ENCODE measurements at regions not wholly inside any gene's neighbourhood (a gene's known extent, or its start where the extent isn't known, plus 50 kb on each side); places are given as distances from the start of the nearest gene placed in this dataset.
"Not testable (repeated sequence)": the region's sequence is repeated elsewhere in the genome, so short reads cannot be mapped to it uniquely, and the experiment has no call there.

GRCh38 chr1:208724079-208724478, 479.9 kb upstream of the PLXNA2 start:
- Histone ChIP-seq H3K9me3 (ENCODE audit: severe bottlenecking) (peaks cover 4% of the 10 kb centered on the region), H3K4me3 (ENCODE audit: low read depth, low read length) (no peak overlapping the region), H3K27me3 (ENCODE audit: insufficient read depth, low read depth, severe bottlenecking) (no peaks in the 10 kb centered on the region), H3K36me3 (no peaks in the 10 kb centered on the region), H3K27ac (no peak overlapping the region)
- no peak for TF ChIP-seq CTCF (IDR thresholded peaks at IDR 0.05; ENCODE audit: low read depth, low read length)
- no peak for DNase-seq

DNA sequence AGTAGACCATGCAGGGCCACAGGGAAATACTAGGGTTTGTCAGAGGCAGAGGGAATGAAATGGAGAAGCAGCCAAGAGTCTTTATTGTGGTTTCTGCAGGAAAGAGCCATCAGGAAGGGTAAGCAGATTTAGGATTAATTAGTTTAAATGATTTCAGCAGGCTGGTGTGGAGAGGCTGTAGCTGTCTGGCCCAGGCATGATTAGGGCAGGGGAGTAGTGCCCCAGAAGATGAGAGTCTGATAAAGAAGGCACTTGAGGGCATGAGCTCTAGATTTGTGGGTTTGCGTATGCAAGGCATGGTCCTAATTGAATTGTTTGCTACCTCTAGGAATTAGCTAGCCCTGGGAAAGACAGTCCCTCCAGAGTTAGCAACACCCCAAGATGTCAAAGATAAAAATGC, 484.6 kb upstream of the PLXNA2 start:
- peak; percentile 86 for DNase-seq
- TF ChIP-seq CTCF (IDR thresholded peaks at IDR 0.05; ENCODE audit: low read depth, low read length) = no peak

DNA sequence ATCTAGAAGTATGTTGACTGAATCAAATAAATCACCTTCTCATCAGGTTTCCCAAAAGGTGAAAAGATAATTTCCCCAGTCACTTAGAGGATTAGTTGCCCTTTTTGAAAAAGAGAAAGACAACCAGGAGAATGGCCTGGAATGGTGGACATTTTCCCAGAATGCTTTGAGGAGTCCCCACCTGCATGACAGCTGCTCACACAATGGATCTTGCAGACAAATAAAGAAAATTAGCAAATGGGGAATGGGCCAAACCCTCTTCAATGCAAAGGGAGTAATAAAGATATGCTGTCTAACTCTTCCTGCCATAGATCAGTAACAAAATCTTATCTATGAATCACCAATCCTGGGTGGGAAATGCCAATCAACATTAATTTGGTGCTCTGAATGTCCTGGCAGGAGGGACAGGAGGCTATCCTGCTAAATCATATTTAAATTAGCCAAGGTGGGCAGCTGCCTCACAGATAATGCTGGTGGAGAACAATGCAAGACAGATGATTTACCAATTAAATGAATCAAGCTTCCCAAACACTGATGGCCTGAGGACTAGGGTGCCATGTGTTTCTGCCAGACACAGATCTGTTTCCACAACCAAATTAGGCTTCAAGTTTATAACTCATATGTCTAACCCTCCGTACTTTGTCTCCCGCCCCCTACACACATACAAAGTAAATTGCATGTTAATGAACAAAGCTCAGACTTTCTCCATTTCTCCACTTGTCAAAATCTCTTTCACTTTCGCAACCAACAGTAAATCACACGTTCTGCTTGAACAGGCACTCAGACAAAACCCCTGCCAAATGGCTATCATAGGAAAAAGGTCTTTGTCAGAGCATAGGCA, 488.0 kb upstream of the PLXNA2 start:
- H3K4me3 ChIP-seq (ENCODE audit: low read depth, low read length) = peak overlapping the region; percentile 39
- DNase-seq = peak; percentile 21
- H3K27me3 ChIP-seq (ENCODE audit: insufficient read depth, low read depth, severe bottlenecking) = no peaks in the 10 kb centered on the region
- H3K27ac ChIP-seq = peak overlapping the region; percentile 45
- H3K9me3 ChIP-seq (ENCODE audit: severe bottlenecking) = peaks cover 2% of the 10 kb centered on the region
- TF ChIP-seq CTCF (IDR thresholded peaks at IDR 0.05; ENCODE audit: low read depth, low read length) = no peak
- H3K36me3 ChIP-seq = no peaks in the 10 kb centered on the region

More for the DNA sequence above, 484.6 kb upstream of the PLXNA2 start:
- no peak overlapping the region for H3K4me3 ChIP-seq (ENCODE audit: low read depth, low read length)
- H3K27ac ChIP-seq = peak overlapping the region; percentile 75
- no peaks in the 10 kb centered on the region for H3K27me3 ChIP-seq (ENCODE audit: insufficient read depth, low read depth, severe bottlenecking)
- no peaks in the 10 kb centered on the region for H3K36me3 ChIP-seq
- H3K9me3 ChIP-seq (ENCODE audit: severe bottlenecking) = peaks cover 2% of the 10 kb centered on the region

DNA sequence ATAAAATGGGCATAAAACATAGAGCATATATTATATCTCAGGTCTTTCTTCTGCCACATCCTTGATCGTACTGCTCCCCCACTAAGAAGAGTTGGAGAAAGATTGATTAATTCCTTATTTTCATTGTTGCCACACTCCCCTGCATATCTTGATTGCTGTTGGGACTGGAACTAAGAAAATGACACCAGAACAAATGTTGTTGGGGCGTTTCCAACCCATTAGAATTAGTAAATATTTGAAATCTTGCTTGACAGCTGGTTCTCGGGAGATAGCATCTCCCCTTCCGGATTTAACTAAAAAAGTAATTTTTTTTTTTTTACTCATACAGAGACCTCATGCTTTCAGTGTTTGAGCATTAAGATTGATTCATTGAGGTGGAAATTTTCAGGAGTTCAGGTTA, 493.0 kb upstream of the PLXNA2 start:
- Histone ChIP-seq H3K9me3 (ENCODE audit: severe bottlenecking) (no peaks in the 10 kb centered on the region), H3K36me3 (no peaks in the 10 kb centered on the region), H3K27me3 (ENCODE audit: insufficient read depth, low read depth, severe bottlenecking) (no peaks in the 10 kb centered on the region), H3K27ac (no peak overlapping the region), H3K4me3 (ENCODE audit: low read depth, low read length) (no peak overlapping the region)
- TF ChIP-seq CTCF (IDR thresholded peaks at IDR 0.05; ENCODE audit: low read depth, low read length) = no peak
- DNase-seq = no peak

DNA sequence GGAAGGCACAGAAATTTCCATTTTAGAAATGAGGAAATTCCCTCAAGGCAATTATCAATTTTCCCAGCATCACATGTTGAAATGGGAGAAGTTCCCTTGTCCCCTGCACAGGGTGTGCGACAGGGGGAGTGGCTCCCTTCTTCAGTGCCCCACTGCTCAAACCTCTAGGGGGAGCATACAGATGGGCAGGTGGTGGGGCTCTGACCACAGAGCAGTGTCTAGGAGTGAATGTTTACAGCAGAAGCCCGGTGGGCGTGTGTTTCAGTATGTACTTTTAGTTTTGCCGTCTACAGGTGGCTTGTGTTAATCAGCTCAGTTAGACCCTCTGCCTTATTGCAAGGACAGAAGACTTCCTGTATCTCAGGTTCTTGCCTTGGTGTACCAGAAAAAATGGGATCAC, 493.7 kb upstream of the PLXNA2 start:
- TF ChIP-seq CTCF (IDR thresholded peaks at IDR 0.05; ENCODE audit: low read depth, low read length) = no peak
- DNase-seq = no peak
- H3K27ac ChIP-seq = no peak overlapping the region
- H3K27me3 ChIP-seq (ENCODE audit: insufficient read depth, low read depth, severe bottlenecking) = no peaks in the 10 kb centered on the region
- no peak overlapping the region for H3K4me3 ChIP-seq (ENCODE audit: low read depth, low read length)
- no peaks in the 10 kb centered on the region for H3K9me3 ChIP-seq (ENCODE audit: severe bottlenecking)
- no peaks in the 10 kb centered on the region for H3K36me3 ChIP-seq

DNA sequence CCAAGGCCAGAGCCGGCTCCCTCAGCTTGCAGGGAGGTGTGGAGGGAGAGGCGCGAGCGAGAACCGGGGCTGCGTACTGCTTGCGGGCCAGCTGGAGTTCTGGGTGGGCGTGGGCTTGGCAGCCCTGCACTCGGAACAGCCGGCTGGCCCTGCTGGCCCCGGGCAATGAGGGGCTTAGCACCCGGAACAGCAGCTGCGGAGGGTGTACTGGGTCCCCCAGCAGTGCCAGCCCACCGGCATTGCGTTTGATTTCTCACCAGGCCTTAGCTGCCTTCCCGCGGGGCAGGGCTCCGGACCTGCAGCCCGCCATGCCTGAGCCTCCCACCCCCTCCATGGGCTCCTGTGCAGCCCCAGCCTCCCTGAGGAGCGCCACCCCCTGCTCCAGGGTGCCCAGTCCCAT, 495.5 kb upstream of the PLXNA2 start:
- not testable (repeated sequence) for H3K4me3 ChIP-seq (ENCODE audit: low read depth, low read length); H3K27me3 ChIP-seq (ENCODE audit: insufficient read depth, low read depth, severe bottlenecking); H3K36me3 ChIP-seq; H3K9me3 ChIP-seq (ENCODE audit: severe bottlenecking); H3K27ac ChIP-seq; DNase-seq

Data from WERI-Rb-1 (cell line).